HG03095 (cell line): ENCODE measurements at regions not wholly inside any gene's neighbourhood (a gene's known extent, or its start where the extent isn't known, plus 50 kb on each side); places are given as distances from the start of the nearest gene placed in this dataset.

ENCODE experiments used
- ATAC-seq: cut with Tn5 transposase; IDR thresholded peaks from one replicate; pipeline ENCODE4 v1.9.1; 2021; ENCODE audit warnings: moderate library complexity; ENCODE audit not compliant: unreplicated experiment

GRCh38 chr4:24172406-24172805 lies 282.6 kb upstream of the PPARGC1A start:
- no peak for ATAC-seq

DNA sequence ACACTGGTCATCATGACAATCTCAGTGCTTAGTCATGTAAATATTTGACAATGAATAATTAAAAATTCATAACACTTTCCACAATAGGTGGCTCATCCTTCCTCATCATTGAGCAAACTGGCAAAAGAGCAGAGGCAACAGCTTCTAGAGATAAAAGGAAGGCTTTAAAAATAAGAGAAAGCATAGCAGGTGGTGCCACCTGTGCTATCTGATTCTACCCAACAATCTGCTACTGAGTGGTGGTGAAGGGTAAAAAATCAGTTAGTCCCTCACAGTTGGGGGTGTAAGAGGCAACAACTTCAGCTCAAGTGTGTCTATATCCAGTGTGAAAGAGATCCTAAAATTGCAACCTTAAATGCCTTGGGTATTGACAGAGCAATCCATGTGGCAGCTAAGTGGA lies 280.1 kb upstream of the PPARGC1A start:
- no peak for ATAC-seq

- no peak for ATAC-seq
Observed at GRCh38 chr4:24168658-24169057, 278.8 kb upstream of the PPARGC1A start.

DNA sequence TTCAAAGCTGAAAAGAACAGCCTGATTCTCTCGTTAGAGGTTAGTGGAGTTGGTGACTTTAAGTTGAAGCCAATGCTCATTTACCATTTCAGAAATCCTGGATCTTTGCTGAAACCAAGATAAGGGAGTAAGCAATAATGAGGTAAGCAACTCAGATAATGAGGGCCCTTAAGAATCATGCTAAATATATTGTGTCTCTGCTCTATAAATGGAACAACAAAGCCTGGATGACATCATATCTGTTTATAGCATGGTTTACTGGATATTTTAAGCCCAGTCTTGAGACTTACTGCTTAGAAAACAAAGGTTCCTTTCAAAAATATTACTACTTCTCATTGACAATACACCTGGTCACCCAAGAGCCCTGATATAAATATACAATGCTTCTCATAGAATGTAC lies 276.7 kb upstream of the PPARGC1A start:
- ATAC-seq, result no peak

DNA sequence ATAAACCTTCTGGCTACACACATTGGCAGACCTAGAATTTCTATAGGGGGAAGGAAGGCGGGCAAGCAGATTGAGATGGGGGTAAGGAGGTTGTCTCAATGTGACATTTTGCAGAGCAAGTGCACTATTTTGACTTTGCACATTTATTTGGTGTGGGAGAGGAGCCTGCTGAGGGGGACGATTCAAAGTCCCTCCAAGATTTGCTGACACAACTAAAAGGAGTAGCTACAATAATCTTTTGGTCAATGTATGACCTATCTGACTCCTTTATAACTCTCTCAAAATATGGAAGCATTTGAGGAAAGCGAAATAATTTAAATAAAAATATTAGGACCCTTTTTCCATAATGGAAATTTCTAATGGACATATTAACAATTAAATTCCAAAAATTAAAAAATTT lies 274.9 kb upstream of the PPARGC1A start:
- ATAC-seq, result no peak

- no peak for ATAC-seq
Observed at GRCh38 chr4:24164054-24164693, 274.3 kb upstream of the PPARGC1A start.

GRCh38 chr4:24163314-24163713 lies 273.5 kb upstream of the PPARGC1A start:
- no peak for ATAC-seq

GRCh38 chr4:24160358-24160757 lies 270.5 kb upstream of the PPARGC1A start:
- ATAC-seq, result no peak

- no peak for ATAC-seq
Observed at GRCh38 chr4:24158031-24158430, 268.2 kb upstream of the PPARGC1A start.

DNA sequence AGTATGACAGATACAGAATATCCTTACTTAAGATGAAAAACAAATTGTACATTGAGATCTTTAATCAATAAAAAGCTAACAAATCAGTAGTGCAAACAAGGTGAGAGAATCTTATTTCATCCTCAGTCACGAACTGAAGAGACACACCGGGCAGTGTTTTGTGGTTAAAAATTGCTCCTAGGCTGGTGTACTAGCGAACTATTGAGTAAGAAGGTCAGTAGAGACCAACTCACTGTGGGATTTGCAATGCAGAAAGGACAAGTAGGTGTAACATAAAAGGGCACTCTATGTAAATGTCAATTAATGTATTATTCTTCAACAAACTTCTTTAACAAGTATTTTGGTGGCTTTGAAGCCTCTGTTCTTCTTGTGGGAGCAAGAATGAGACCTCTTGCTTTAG lies 260.2 kb upstream of the PPARGC1A start:
- ATAC-seq, result no peak

GRCh38 chr4:24146127-24146526 lies 256.3 kb upstream of the PPARGC1A start:
- no peak for ATAC-seq

DNA sequence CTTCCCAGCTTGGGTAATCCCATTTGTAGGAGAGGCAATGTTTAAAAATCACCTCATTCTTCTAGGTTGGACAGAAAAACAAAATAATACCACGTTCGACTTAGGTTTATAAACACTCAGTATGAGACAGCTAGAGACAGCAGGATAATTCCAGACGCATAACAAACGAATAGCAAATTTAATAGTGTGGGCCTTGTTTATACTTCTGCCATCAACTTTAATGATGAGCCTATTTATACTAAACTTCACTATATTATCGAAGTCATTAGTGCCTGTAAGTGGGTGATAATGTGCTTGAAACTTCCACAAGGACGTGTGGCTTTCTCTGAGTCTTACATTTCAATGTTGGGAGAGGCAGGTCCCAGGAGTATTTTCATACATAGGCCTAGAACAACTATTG lies 255.7 kb upstream of the PPARGC1A start:
- ATAC-seq, result no peak

- no peak for ATAC-seq
Observed at GRCh38 chr4:24144381-24144780, 254.5 kb upstream of the PPARGC1A start.

DNA sequence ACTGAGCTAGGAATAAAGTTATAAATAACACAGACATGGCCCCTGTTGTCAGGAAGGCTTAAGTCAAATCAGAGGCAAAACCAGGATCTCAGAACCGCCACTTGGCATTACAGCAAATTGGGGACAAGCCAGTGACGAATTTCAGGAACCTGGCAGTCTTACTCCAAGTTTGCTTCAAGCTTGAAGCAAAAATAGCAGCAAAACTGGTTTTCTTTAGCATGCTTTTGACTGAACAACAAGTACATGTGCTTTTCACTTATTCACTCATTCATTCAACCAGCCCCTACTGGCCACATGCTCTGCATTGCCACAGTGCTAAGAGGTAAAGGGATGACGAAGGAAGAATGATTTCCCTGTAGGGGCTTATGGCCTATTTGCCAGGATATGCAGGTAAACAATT lies 253.9 kb upstream of the PPARGC1A start:
- ATAC-seq, result no peak

- no peak for ATAC-seq
Observed at GRCh38 chr4:24141836-24142235, 252.0 kb upstream of the PPARGC1A start.

DNA sequence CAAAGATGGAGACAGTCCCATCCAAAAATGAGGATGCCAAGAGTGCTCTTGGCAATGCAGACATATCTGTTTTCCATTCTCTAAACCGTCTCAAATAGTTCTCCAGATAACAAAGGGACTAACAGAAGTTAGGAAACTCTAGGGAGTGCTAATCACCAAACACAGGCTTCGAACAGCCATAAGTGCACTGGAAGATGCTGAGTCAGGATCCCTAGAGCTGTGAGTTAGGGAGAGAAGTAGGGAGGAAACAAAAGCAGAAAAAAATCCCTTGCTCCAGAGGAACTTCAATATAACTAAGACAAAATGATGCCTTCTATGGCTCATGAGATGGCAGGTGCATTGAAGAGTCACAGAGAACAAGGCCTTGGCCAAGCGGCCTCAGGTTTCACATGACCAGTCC lies 251.0 kb upstream of the PPARGC1A start:
- no peak for ATAC-seq

- no peak for ATAC-seq
Observed at GRCh38 chr4:24137671-24138601, 248.1 kb upstream of the PPARGC1A start.

GRCh38 chr4:24131954-24132673 lies 242.3 kb upstream of the PPARGC1A start:
- ATAC-seq, result no peak

- no peak for ATAC-seq
Observed at GRCh38 chr4:24130637-24131036, 240.8 kb upstream of the PPARGC1A start.

GRCh38 chr4:24126776-24127175 lies 236.9 kb upstream of the PPARGC1A start:
- ATAC-seq, result no peak

GRCh38 chr4:24121395-24122175 lies 231.7 kb upstream of the PPARGC1A start:
- ATAC-seq, result no peak
